ENCODE measurements at regions not wholly inside any gene's neighbourhood (a gene's known extent, or its start where the extent isn't known, plus 50 kb on each side); places are given as distances from the start of the nearest gene placed in this dataset.

DNA sequence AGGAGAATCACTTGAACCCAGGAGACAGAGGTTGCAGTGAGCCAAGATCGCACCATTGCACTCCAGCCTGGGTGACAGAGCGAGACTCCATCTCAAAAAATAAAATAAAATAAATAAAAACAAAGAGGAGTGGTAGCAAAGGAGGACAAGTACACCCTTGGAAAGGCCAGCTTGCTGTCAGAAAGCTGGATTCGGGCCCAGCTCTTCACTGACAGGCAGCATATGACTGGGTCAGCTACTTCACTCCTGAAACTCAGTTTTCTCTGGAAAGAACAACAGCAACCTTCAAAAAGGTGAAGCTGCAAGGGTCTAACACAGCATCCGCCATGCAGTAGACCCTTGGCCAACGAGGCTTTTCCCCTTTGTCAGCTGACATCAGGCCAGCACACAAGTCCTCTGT is 156.0 kb upstream of the TIAM1 start:
- no peak for TF ChIP-seq POLR2A (IDR thresholded peaks at IDR 0.05; ENCODE audit: low read depth, low read length)
- no peak for TF ChIP-seq POLR2AphosphoS5 (IDR thresholded peaks at IDR 0.05; ENCODE audit: low read depth, low read length)
- TF ChIP-seq TAF1 (IDR thresholded peaks at IDR 0.05; ENCODE audit: borderline replicate concordance, low read depth, low read length) = no peak
